ENCODE measurements at regions not wholly inside any gene's neighbourhood (a gene's known extent, or its start where the extent isn't known, plus 50 kb on each side); places are given as distances from the start of the nearest gene placed in this dataset.

DNA sequence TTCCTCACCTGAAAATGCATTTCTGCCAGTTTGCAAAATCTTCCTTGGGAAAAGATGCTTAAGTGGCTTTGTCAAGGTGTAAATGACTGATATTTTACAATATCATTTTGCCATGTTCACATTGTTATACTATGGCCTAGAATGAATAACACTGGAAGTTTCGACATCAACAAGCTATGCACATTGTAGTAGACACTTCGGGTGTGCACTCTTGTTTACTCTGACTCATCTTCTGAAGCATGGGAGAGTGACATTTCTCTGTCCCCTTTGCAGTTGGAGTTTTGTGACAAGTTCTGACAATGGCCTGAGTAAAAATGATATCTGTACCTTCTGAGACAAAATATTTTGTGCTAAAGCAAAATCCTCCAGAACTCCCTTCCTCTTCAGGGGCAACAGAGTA lies 567.0 kb upstream of the RGMA start:
- no peak for TF ChIP-seq CTCF (IDR thresholded peaks at IDR 0.05; ENCODE audit: borderline replicate concordance, extremely low read depth, insufficient read depth)
- Histone ChIP-seq H3K36me3 (ENCODE audit: control insufficient read depth in 2 of 3, insufficient read depth in 3 of 3, low read length in 3 of 3) (no peaks in the 10 kb centered on the region), H3K4me1 (ENCODE audit: control insufficient read depth in 2 of 3, insufficient read depth in 2 of 3, low read depth in 1 of 3, low read length in 3 of 3) (no peaks in the 10 kb centered on the region), H3K9ac (ENCODE audit: low read length in 3 of 3) (no peak overlapping the region), H3K9me3 (ENCODE audit: control insufficient read depth in 2 of 3, insufficient read depth in 1 of 3, low read length in 3 of 3) (no peaks in the 10 kb centered on the region), H3K27me3 (ENCODE audit: control insufficient read depth, insufficient read depth, low read length) (no peaks in the 10 kb centered on the region), H3K4me3 (ENCODE audit: low read length in 3 of 3) (no peak overlapping the region), H3K27ac (ENCODE audit: low read depth in 2 of 2, low read length in 2 of 2) (no peak overlapping the region)
- DNase-seq, result no peak
- intact Hi-C loops (cut with DNase I), result no loop called here
- no peak for FAIRE-seq

- no peaks in the 10 kb centered on the region for H3K27me3 ChIP-seq (ENCODE audit: control insufficient read depth, insufficient read depth, low read length)
- DNase-seq, result no peak
- TF ChIP-seq CTCF (IDR thresholded peaks at IDR 0.05; ENCODE audit: borderline replicate concordance, extremely low read depth, insufficient read depth), result no peak
- H3K4me3 ChIP-seq (ENCODE audit: low read length in 3 of 3), result no peak overlapping the region
- no peaks in the 10 kb centered on the region for H3K9me3 ChIP-seq (ENCODE audit: control insufficient read depth in 2 of 3, insufficient read depth in 1 of 3, low read length in 3 of 3)
- FAIRE-seq, result no peak
- H3K9ac ChIP-seq (ENCODE audit: low read length in 3 of 3), result no peak overlapping the region
- intact Hi-C loops (cut with DNase I), result no loop called here
- no peaks in the 10 kb centered on the region for H3K4me1 ChIP-seq (ENCODE audit: control insufficient read depth in 2 of 3, insufficient read depth in 2 of 3, low read depth in 1 of 3, low read length in 3 of 3)
- H3K27ac ChIP-seq (ENCODE audit: low read depth in 2 of 2, low read length in 2 of 2), result no peak overlapping the region
- H3K36me3 ChIP-seq (ENCODE audit: control insufficient read depth in 2 of 3, insufficient read depth in 3 of 3, low read length in 3 of 3), result no peaks in the 10 kb centered on the region
Measured at GRCh38 chr15:93649691-93650235, 560.8 kb upstream of the RGMA start.

DNA sequence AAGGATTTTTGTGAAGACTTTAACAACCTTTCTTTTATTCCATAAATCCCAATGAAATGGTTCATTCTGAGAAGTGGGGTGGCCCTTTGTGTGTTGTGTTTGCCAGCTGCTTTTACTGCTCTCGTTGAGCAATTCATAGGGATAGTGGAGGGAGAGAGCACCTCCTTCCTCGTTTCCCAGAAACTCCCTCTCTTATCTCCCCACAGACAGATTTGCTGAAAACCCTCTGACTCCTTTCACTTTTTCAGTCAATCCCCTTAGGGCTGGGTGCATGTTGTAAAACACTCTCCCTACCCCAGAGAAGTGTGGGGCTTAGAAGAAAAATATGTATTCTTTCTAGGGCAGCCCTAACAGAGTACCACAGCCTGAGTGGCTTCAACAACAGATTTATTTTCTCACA lies 557.2 kb upstream of the RGMA start:
- Histone ChIP-seq H3K36me3 (ENCODE audit: control insufficient read depth in 2 of 3, insufficient read depth in 3 of 3, low read length in 3 of 3) (no peaks in the 10 kb centered on the region), H3K4me3 (ENCODE audit: low read length in 3 of 3) (no peak overlapping the region), H3K27me3 (ENCODE audit: control insufficient read depth, insufficient read depth, low read length) (no peaks in the 10 kb centered on the region), H3K9me3 (ENCODE audit: control insufficient read depth in 2 of 3, insufficient read depth in 1 of 3, low read length in 3 of 3) (no peaks in the 10 kb centered on the region), H3K9ac (ENCODE audit: low read length in 3 of 3) (no peak overlapping the region), H3K4me1 (ENCODE audit: control insufficient read depth in 2 of 3, insufficient read depth in 2 of 3, low read depth in 1 of 3, low read length in 3 of 3) (no peaks in the 10 kb centered on the region), H3K27ac (ENCODE audit: low read depth in 2 of 2, low read length in 2 of 2) (no peak overlapping the region)
- FAIRE-seq, result no peak
- TF ChIP-seq CTCF (IDR thresholded peaks at IDR 0.05; ENCODE audit: borderline replicate concordance, extremely low read depth, insufficient read depth), result no peak
- intact Hi-C loops (cut with DNase I), result no loop called here
- DNase-seq, result no peak

GRCh38 chr15:93645594-93645993 lies 556.6 kb upstream of the RGMA start:
- Histone ChIP-seq H3K9me3 (ENCODE audit: control insufficient read depth in 2 of 3, insufficient read depth in 1 of 3, low read length in 3 of 3) (no peaks in the 10 kb centered on the region), H3K27ac (ENCODE audit: low read depth in 2 of 2, low read length in 2 of 2) (no peak overlapping the region), H3K4me1 (ENCODE audit: control insufficient read depth in 2 of 3, insufficient read depth in 2 of 3, low read depth in 1 of 3, low read length in 3 of 3) (no peaks in the 10 kb centered on the region), H3K9ac (ENCODE audit: low read length in 3 of 3) (no peak overlapping the region), H3K4me3 (ENCODE audit: low read length in 3 of 3) (no peak overlapping the region), H3K36me3 (ENCODE audit: control insufficient read depth in 2 of 3, insufficient read depth in 3 of 3, low read length in 3 of 3) (no peaks in the 10 kb centered on the region), H3K27me3 (ENCODE audit: control insufficient read depth, insufficient read depth, low read length) (no peaks in the 10 kb centered on the region)
- intact Hi-C loops (cut with DNase I), result no loop called here
- DNase-seq (no peak), FAIRE-seq (no peak)
- TF ChIP-seq CTCF (IDR thresholded peaks at IDR 0.05; ENCODE audit: borderline replicate concordance, extremely low read depth, insufficient read depth), result no peak

Data from kidney (tissue), 13 donors.